SK-N-DZ (cell line): ENCODE measurements at regions not wholly inside any gene's neighbourhood (a gene's known extent, or its start where the extent isn't known, plus 50 kb on each side); places are given as distances from the start of the nearest gene placed in this dataset.

Source experiments
- DNase-seq: peaks from one replicate; pipeline ENCODE4 v3.0.0-alpha.2; 2015; ENCODE audit warnings: low spot score

GRCh38 chr3:107428051-107428858 lies 51.0 kb downstream of the CCDC54 start:
- DNase-seq = no peak

- peak; percentile 69 for DNase-seq
Measured at GRCh38 chr3:107429320-107430181, 52.3 kb downstream of the CCDC54 start.

DNA sequence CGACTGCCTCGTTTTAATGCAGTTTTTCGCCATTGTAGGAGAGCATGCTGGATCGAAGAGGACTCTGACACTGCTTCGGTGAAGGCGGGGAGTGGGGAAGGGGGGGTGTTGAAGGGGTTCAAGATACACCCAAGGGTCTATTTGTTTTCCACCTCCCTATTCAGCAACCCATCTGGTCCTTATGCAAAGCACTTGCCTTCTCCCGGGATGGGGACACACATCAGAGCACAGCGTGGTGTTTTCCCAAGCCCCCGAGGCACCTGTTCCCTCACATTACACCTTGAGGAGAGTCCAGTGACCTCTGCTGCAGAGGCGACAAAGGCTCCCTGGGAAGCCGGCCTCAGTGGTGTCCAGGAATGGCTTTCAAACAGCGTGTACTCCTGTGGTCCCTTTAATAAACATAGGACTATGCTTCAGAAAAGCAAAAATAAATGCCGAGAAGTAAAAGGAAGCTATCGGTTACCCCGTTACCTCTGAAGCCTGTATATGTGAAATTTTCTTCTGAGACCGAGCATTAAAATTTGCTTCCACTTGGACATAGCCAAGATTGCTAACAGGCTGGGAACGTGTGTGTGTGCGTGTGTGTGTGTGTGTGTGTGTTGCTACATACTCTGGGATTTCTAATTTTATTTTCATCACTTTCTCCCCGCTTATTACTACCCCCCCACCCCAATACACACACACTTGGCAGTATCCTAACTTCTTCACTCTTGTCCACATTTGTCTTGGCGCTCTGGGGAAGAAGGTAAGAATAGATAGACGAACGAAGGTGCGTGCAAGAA lies 53.2 kb downstream of the CCDC54 start:
- no peak for DNase-seq

- no peak for DNase-seq
Measured at GRCh38 chr3:107430996-107431245, 53.7 kb downstream of the CCDC54 start.

GRCh38 chr3:107431246-107432012 lies 54.2 kb downstream of the CCDC54 start:
- DNase-seq = peak; percentile 74

DNA sequence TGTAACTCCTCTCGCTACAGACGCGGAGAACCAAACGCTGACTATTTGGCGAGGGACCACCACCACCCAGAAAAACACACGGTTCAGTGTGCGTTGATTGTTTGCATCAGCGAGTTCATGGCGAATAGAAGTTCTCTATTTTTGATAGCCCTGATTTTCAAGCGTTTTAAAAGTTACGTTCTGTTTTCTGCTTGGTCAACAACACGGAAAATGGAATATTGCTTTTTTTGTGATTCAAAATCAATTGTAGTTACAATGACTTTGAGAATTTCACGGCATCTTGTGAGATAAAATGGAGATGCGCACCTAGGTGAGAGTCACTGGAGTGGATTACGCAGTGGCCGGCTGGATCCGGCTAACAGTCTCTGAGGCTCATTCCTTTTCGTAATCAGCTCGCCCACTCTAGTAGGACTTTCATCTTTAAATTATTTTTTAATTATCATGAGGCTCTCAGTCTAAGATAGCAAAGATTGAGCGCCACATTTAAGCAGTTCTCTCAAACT lies 54.8 kb downstream of the CCDC54 start:
- DNase-seq = peak; percentile 20

GRCh38 chr3:107432646-107433045 lies 55.4 kb downstream of the CCDC54 start:
- DNase-seq = no peak

GRCh38 chr3:107436029-107436428 lies 58.8 kb downstream of the CCDC54 start:
- DNase-seq = no peak

DNA sequence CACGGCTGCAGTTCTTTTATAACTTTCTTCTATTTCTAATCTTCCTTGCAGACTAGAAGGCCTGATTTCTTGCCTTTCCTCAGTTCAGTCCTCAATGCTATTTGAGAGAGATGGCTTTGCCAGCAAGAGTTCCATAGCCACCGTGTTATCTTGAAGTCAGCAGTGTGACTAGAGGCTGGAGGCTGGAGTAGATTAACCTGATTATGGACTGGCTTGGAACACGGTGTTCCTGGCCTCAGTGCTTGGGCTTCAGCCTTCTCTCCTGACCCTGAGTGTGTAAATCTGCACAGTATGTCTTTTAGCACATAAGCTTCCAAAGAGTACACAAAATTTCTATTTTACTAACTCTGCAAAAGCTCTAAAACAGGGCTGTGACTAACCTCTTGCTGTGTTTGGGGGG lies 61.4 kb downstream of the CCDC54 start:
- no peak for DNase-seq

- DNase-seq = no peak
Measured at GRCh38 chr3:107441617-107442016, 64.4 kb downstream of the CCDC54 start.

DNA sequence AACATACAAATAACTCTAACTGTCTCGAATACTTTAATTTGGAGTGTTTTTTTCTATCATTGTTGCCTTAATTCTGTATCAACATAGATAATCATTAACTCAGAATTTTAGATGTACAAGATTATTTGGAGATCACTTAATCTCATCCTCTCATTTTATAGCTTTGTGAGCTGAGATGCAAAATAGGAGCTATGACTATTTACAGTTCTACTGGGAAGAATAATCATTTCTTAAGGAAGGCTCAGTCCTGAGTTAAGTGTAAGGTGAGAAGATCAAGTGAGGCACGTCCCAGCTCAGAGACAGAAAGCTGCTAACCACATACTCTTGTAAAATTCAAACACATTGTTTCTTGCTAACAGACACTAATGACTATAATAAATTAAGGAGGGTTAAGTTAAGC lies 66.2 kb downstream of the CCDC54 start:
- DNase-seq = no peak

- no peak for DNase-seq
Measured at GRCh38 chr3:107446706-107447105, 69.5 kb downstream of the CCDC54 start.

DNA sequence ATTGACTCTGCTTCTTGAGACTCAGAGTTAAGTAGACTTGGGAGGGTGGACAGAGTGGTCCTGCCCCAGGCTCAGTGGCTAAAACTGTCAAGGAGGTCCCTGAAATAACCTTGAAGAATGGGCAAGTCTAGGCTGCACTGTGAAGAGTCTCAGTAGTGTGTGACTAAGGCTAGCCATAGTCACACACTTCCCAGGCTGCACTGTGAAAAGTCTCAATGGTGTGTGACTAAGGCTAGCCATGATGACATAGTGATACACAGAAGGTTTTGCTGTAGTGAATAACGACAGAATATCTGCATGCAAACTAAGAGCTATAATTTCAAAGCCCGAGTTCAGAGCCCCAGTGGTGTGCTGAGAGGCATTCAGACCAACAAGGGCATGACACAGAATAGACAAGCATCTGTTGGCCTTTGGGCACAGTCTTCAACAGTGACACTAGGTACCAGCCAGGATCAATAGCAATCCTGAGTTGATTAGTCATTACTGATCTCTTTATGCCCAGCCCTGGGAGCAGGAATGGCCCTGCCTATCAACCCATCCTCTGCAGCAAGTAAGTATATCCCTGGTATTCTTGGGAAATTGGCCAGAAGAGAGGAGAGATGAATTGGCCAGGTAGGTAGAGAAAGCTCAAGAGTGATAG lies 72.4 kb upstream of the BBX start:
- no peak for DNase-seq

- DNase-seq = no peak
Measured at GRCh38 chr3:107452436-107452835, 70.3 kb upstream of the BBX start.

DNA sequence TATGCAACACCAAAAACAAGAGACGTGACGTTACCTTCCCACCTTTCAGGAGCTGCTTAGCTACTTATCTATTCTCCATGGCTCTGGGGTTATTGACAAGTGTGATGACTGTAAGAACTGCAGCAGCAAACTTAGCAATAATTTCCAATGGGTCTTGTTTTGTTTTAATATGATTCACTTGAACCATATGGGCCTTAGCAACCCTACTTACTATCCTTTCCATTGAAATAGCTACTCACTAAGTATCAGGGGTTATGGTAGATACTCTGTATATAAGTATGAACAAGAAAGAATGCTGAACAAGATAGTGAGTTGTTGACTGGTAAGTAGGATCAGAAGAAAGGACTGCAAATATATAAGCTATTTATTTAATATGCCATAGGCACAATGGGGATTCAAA lies 69.3 kb upstream of the BBX start:
- DNase-seq = no peak

GRCh38 chr3:107455621-107456020 lies 67.1 kb upstream of the BBX start:
- no peak for DNase-seq

- no peak for DNase-seq
Measured at GRCh38 chr3:107456501-107456900, 66.3 kb upstream of the BBX start.

DNA sequence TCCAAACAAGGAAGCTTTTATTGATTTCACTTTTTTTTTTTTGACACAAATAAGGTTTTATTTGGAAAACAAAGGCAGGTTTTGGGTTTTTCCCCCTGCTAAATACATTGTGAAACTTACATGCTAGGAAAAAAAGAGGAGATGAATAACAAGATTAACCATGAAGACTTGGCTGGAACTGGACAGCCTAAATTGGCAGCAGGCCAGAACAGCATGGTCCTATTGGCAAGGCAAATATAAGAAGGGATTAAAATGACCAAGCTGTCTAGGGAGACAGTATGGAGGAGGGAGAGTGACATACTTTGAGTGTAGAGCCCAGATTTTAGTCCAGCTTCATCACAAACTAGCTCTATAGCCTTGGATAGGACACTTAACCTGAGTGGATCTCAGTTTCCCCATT lies 63.9 kb upstream of the BBX start:
- DNase-seq = no peak

GRCh38 chr3:107461721-107462120 lies 61.0 kb upstream of the BBX start:
- DNase-seq = no peak

DNA sequence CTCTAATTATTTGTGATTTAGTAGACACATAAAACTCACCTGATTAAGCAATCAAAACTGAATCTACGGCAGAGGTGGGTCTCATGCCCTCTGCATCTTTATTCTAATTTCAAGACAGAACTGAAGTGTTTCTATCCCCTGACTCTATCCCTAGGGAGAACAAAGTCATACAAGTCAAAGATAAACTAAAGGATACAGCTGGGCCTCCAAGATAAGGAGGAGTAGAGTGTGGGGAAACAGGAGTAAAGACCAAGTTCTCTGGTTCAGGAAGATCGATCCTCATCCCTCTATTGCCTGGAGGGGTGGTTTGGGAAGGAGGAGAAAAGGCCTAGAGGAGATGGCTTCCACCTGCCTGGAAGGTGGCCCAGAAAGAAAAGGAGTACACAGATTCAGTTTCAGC lies 58.7 kb upstream of the BBX start:
- no peak for DNase-seq

DNA sequence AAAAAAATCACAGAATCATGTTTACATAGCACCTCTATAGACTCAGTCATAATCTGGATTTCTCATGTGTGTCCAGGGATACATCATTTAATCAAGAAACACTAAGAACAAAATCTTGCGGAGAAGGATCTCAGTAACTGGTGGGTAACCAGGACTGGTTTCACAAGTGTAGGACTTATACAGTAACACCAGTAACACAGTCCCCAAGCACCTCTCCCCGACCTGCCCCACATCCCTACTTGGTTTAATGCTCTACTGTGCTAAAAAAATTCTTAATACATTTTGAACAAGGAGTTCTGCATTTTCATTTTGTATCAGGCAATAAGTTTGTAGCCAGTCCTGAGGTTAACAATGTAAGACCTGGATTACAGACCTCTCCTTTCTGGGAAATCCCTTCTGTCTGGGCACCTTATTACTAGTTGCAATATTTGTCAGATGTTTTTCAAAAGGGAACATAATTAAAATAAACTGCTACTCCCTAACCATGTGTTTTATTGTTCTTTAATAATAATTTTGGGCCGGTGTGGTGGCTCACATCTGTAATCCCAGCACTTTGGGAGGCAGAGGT lies 57.6 kb upstream of the BBX start:
- no peak for DNase-seq
